BE2C (cell line): ENCODE measurements at regions not wholly inside any gene's neighbourhood (a gene's known extent, or its start where the extent isn't known, plus 50 kb on each side); places are given as distances from the start of the nearest gene placed in this dataset.

Experiments used
- DNase-seq: peaks from one replicate; pipeline ENCODE4 v3.0.0-alpha.2; 2020
- H3K27me3 ChIP-seq: fragments of 250-450 bp; sonication (Bioruptor Pico); 2 replicates; pipeline ENCODE4 v1.5.1; 2020; ENCODE audit warnings: mild to moderate bottlenecking
- H3K36me3 ChIP-seq: fragments of 250-450 bp; sonication (Bioruptor Pico); 2 replicates; pipeline ENCODE4 v1.5.1; 2020; ENCODE audit warnings: mild to moderate bottlenecking
- H3K4me1 ChIP-seq: fragments of 250-450 bp; sonication (Bioruptor Pico); 2 replicates; pipeline ENCODE4 v1.5.1; 2020
- H3K4me3 ChIP-seq: 2 replicates; pipeline ENCODE4 v1.5.1; 2011; ENCODE audit warnings: low read depth, low read length
- H3K9me3 ChIP-seq: fragments of 250-450 bp; sonication (Bioruptor Pico); 2 replicates; pipeline ENCODE4 v1.5.1; 2020
- CTCF ChIP-seq: IDR thresholded peaks from 2 replicates; pipeline ENCODE4 v1.5.1; 2012; ENCODE audit warnings: mild to moderate bottlenecking, low read depth, low read length

- H3K27me3 ChIP-seq: no peaks in the 10 kb centered on the region
Observed at GRCh38 chr1:94676686-94677085, 135.1 kb upstream of the F3 start.

DNA sequence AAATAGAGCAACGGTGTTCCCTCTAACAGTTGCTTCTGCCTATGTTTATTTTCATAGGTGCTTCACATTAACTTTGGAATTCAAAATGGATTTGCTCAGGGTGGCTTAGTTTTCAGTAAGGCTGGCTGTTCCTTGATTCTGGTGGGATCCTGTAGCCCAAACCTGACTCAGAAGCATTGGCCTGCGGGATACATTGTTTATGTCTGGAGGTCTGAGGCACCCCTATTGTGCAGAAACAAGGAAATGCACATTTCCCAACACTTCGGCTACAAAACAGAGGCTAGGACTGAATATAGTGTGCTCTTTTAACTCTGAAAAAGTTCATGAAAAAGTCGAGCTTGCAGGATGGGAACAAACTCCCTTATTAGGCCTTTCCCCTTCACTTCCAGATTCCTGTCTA lies 133.8 kb upstream of the F3 start:
- DNase-seq: no peak
- Histone ChIP-seq H3K36me3 (no peaks in the 10 kb centered on the region), H3K9me3 (no peaks in the 10 kb centered on the region), H3K27me3 (no peaks in the 10 kb centered on the region), H3K4me3 (no peak overlapping the region), H3K4me1 (no peaks in the 10 kb centered on the region)
- TF ChIP-seq CTCF: no peak

More at GRCh38 chr1:94676686-94677085, 135.1 kb upstream of the F3 start:
- Histone ChIP-seq H3K4me3 (no peak overlapping the region), H3K9me3 (no peaks in the 10 kb centered on the region), H3K4me1 (no peaks in the 10 kb centered on the region), H3K36me3 (no peaks in the 10 kb centered on the region)
- no peak for TF ChIP-seq CTCF
- no peak for DNase-seq

DNA sequence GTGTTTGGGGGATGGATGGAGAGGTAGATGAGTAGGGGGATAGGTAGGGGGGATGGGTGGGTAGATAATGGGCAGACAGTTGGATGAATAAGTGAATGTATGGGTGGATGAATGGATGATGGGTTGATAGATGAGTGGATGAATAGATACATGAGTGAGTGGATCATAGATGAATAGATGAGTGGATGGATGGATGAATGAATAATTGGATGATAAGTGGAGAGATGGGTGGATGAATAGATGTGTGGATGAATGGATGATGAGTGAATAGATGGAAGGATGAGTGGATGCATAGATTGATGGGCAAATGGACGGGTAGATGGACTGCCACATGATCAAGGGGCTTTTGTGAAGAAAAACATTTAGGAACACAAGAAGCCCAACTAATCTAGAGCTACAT lies 133.3 kb upstream of the F3 start:
- TF ChIP-seq CTCF: no peak

GRCh38 chr1:94672934-94673333 lies 131.4 kb upstream of the F3 start:
- DNase-seq: no peak
- no peak for TF ChIP-seq CTCF

More for the DNA sequence above, 133.3 kb upstream of the F3 start:
- Histone ChIP-seq H3K36me3 (no peaks in the 10 kb centered on the region), H3K27me3 (no peaks in the 10 kb centered on the region), H3K4me1 (no peaks in the 10 kb centered on the region), H3K4me3 (no peak overlapping the region), H3K9me3 (no peaks in the 10 kb centered on the region)
- no peak for DNase-seq

GRCh38 chr1:94672001-94672400 lies 130.4 kb upstream of the F3 start:
- Histone ChIP-seq H3K4me1 (no peaks in the 10 kb centered on the region), H3K27me3 (no peaks in the 10 kb centered on the region), H3K4me3 (no peak overlapping the region), H3K36me3 (no peaks in the 10 kb centered on the region), H3K9me3 (no peaks in the 10 kb centered on the region)
- TF ChIP-seq CTCF: no peak
- DNase-seq: no peak

More at GRCh38 chr1:94672934-94673333, 131.4 kb upstream of the F3 start:
- Histone ChIP-seq H3K4me1 (no peaks in the 10 kb centered on the region), H3K27me3 (no peaks in the 10 kb centered on the region), H3K9me3 (no peaks in the 10 kb centered on the region), H3K4me3 (no peak overlapping the region), H3K36me3 (no peaks in the 10 kb centered on the region)

GRCh38 chr1:94670273-94670672 lies 128.7 kb upstream of the F3 start:
- no peaks in the 10 kb centered on the region for H3K27me3 ChIP-seq
- no peak for TF ChIP-seq CTCF
- no peaks in the 10 kb centered on the region for H3K36me3 ChIP-seq
- H3K4me3 ChIP-seq: no peak overlapping the region
- no peak for DNase-seq
- H3K4me1 ChIP-seq: no peaks in the 10 kb centered on the region
- no peaks in the 10 kb centered on the region for H3K9me3 ChIP-seq
